HG03280 (cell line): ENCODE measurements at regions not wholly inside any gene's neighbourhood (a gene's known extent, or its start where the extent isn't known, plus 50 kb on each side); places are given as distances from the start of the nearest gene placed in this dataset.
"Not testable (repeated sequence)": the region's sequence is repeated elsewhere in the genome, so short reads cannot be mapped to it uniquely, and the experiment has no call there.

Experiments used
- ATAC-seq: cut with Tn5 transposase; IDR thresholded peaks from one replicate; pipeline ENCODE4 v1.9.1; 2021; ENCODE audit warnings: mild to moderate bottlenecking, moderate library complexity; ENCODE audit not compliant: unreplicated experiment

DNA sequence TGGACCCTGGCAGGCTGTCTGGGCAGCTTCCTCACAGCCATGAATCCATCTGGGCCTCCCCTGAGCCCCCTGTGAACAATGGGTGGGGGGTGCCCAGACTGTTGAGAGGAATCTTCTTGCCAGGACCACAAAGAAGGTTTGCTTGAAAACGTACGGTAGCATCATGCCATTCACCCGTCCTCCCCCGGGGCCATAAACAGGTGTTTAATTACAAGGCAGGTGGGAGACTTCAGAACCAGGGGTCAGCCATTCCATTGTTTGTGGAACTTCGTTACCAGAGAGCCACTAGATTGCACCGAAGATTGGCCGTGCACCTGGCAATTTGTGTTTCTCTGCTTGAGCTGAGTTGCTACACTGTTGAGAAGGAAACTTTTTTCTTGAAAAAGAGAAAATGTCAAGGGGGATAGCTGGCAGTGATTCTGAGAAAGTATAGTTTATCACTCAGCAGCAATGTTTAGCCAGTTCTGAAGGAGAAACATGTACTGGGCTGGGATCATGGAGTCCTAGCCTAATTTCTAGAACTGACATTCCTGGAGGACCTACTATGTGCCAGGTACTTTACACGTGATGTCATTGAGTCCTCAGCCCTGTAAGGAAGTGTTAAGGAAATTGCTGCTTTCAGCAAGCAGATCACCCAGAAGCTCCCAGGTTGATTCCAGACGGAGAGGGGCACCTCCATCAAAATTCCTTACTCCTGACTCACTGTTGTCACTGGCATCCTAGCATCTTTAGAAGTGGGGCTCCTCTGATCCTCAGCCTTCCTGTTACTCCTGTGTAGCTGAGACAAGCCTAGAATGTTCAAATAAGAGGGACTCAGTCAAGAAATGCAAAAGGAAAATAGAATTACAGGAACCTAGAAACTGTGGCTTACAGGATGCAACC is 103.8 kb upstream of the UBE2E1 start:
- no peak for ATAC-seq

- ATAC-seq = no peak
Observed at GRCh38 chr3:23704298-23704697, 101.5 kb upstream of the UBE2E1 start.

GRCh38 chr3:23706111-23706510 is 99.6 kb upstream of the UBE2E1 start:
- no peak for ATAC-seq

GRCh38 chr3:23709987-23710386 is 95.8 kb upstream of the UBE2E1 start:
- no peak for ATAC-seq

GRCh38 chr3:23710555-23710954 is 95.2 kb upstream of the UBE2E1 start:
- no peak for ATAC-seq

GRCh38 chr3:23711916-23712494 is 93.8 kb upstream of the UBE2E1 start:
- peak; percentile 82 for ATAC-seq

DNA sequence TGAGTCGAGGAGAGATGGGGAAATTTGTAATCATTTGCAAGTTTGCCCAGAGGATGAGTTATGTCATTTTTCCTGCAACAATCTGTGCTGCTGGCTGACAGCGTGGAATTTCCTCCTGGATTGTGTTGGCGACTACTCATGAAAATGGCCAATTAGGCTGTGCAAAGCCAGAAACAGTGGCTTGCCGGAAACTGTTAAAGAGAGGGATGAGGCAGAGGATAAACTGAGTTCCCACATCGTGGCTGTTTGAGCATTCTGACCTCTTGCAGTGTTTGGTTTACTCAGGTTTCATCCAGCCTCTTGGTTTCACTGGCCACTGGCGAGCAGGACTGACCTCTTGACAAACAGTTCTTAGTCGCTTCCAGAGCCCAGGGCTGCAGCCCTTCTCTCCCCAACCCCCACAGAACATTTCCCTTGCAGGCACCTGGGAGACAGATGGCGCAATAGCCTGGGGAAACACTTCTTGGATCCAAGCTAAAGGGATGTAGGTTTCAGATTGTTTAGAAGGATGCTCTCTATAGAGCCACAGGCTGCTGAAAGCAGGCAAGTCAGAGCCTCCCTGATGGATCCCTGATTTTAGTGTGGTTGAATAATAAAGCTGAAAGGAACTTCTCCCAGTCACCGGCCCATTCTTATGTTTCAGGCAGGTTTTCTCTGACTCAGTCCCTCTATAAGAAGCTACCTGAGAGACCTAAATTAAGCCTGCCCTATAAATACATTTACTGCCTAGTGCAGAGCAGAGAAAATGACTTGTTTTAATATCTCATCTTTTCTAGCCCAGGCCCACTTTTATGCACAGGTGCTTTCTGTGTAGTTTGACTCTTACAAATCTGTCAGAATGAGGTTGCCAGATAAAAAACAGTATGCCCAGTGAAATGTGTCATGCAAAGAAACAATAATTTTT is 92.8 kb upstream of the UBE2E1 start:
- no peak for ATAC-seq

DNA sequence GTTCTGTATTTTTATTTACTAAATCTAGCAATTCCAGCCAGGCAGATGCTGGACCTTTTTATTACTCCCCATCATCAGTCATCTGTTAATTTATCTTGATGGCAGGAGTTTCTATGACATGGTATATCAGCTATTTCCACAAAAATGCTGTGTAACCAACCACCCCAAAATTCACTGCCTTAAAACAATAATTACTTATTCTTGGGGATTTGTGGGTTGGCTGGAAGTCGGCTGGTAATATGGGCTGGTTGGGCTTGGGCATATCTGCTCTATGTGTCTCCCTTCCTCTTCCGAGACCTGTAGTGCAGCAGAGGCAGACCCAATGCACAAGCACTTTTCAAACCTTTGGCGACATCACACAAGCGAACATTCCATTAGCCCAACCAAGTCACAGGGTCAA is 92.1 kb upstream of the UBE2E1 start:
- ATAC-seq = no peak

- ATAC-seq = no peak
Observed at GRCh38 chr3:23720059-23720458, 85.7 kb upstream of the UBE2E1 start.

DNA sequence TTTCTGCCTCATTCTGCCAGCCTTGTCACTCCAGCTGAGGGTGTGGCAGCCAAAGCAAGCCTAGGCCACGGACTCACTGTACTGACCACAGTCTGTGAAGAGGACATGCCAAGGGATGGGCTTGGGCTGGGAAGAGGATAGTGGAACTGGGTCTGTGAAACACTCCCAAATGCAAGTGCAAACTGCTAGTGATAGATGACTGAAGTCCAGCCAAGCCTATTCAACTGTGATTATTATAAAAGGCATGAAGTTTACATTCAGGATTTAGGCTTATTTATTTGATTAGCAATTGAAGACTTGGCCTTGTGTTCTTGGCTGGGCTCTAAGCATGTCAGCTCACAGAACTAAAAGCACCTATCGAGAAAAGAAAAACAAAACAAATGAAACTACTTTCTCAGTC is 84.9 kb upstream of the UBE2E1 start:
- no peak for ATAC-seq

DNA sequence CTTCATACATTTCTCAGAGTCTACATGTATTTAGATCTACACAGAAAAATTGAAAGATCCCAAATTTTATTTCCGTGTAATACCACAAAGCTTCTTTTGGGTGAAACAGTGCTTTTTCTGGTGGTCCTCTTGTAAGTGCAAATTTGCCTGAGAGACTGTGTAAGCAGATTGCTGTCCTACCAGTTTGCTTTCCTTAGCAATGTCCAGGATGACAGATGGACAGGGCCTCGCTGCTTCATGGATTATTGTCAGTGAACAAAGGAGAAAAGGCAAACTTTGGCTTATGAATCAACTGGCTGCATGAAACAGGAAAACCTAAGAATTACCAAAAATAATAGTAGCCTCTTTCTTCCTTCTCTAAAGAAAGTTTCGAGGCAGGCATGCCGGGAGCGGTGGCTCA is 82.6 kb upstream of the UBE2E1 start:
- no peak for ATAC-seq

- ATAC-seq = no peak
Observed at GRCh38 chr3:23723930-23724329, 81.8 kb upstream of the UBE2E1 start.

DNA sequence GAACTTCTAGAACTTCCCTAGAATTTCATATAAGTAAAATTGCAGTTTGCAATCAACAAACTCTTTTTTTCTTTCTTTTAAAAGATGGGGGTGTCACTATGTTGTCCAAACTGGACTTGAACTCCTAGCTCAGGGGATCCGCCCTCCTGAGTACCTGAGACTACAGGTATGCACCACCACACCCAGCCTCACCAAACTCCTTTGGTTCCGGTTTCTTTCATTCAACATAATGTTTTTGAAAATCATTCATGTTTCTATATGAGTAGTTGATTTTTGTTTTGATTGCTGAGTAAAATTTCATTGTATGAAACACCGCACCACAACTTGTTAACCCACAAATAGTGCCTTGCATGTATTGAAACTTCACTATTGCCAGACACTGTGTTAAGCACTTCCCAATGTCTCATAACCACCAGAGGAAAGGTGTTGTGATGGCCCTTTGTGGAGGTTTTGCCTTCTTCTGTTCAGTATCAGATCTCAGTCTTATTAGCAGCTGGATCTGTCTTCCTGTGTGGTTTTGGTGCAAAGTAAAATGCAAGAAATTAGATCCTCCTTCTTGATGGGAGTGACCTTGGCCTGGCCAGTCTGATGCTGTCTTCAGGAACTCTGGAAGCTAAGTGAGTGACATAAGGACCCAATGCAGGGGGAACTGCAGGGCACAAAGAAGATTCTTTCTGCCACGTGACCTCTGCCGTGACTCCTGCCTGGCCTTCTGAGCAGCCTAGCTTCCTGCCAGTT is 78.8 kb upstream of the UBE2E1 start:
- ATAC-seq = peak; percentile 68

DNA sequence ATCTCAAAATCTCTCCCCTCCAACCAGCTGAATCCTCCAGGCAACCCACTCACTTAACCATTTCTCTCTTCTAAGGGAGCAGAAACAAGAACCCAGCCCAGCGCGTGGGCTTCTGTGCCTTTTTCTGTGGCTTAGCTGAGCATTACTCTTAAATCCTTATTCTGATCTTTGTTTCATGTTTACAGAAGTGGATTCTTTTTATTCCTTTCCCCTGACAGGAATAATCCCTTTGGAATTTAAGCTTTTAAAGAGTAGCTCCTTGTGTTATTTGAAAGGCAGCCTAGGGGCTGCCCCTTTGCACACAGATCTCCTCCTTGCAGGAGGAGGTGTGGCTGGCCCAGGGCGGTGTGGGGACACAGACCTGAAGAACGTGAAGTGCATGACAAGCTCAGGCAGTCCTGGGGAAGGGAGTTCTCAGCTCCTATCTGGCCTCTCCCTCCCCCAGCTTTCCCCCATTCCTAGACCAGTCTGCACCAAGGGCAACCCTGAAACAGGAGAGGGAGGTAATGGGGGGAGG is 77.1 kb upstream of the UBE2E1 start:
- ATAC-seq = no peak

DNA sequence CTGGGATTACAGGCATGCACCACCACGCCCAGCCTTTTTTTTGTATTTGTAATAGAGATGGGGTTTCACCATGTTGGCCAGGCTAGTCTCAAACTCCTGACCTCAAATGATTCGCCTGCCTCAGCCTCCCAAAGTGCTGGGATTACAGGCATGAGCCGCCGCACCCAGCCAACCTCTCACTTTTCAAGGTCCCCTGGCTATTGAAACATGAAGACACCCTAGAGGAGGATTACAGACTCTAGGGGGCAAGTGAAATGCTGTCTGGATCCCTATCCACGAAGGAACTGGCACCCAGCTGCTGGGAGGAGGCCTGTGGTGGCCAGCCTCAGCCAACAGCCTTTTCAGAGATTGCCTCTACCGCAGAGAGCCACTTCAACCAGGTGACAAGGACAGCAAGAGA is 76.4 kb upstream of the UBE2E1 start:
- ATAC-seq = not testable (repeated sequence)

GRCh38 chr3:23734481-23734880 is 71.3 kb upstream of the UBE2E1 start:
- no peak for ATAC-seq

GRCh38 chr3:23735062-23735461 is 70.7 kb upstream of the UBE2E1 start:
- no peak for ATAC-seq

DNA sequence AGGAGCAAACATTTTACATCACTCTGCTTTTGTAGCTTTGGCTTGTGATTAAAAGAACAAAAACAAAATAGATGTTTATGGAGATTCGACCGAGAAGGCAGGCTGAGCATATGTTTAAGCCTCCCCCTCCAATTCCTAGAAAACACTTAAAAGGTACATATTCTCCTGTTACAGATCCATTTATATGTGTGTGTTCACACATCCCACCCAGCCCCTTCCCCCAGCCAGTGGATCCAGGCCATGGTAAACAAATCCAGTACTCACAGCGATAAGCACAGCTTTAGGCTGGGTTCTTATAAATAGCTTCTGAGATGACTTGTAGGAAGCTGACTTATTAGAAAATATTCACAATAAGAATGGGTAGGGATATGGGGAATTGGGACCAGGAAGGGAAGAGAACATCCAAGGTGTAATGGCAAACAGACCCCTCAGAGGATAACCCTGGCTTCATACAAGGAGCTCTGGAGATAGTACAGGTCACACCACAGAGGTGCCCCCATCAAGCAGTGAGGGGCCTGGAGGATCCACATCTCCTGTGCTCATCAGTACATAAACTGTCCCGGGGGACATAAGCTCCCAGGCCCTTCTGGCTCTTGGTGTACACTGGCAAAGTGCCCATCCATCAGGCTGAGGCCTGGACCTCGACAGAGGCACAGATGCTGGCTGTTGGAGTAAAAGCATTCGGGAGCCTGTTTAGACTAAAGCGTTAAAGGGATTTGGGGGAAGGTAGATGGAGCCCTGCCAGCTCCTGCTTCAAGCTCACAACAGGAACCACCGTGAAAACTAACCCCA is 70.0 kb upstream of the UBE2E1 start:
- no peak for ATAC-seq

DNA sequence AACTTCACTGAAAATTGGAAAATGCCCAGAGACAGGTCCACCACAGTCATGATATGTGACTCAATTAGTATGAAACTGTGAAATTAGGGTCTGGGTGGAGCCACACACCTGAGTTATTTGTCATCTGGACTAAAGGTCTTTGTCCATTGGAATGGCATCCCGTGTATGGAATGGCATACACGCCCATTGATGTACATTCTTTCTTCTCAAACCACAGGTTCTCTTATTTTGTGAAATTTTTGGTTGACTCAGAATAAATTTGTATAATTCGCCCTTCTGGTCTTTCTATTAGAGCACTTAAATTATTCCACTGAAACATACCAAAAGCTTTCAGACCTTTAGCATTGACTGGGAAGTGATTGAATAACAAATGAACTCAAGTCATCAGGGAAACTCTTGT is 66.8 kb upstream of the UBE2E1 start:
- ATAC-seq = no peak

DNA sequence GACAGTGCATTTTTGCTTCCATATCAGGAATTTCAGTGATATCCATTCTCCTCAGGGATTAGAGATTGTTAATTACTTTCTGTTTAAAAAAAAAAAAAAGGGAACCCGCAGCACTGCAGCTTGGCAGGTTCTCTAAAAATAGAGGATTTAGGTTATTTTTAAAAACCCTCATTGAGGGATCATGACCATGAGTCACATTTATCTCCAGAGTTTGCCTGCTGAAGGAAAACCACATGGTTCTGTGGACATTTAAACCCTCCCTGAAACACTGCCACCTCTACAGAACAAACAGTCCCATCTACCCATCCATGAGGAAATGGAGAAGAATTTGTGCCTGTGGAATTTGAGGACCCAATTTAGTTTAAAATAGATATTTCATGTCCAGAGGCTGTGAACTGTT is 66.2 kb upstream of the UBE2E1 start:
- no peak for ATAC-seq
